ENCODE measurements at regions not wholly inside any gene's neighbourhood (a gene's known extent, or its start where the extent isn't known, plus 50 kb on each side); places are given as distances from the start of the nearest gene placed in this dataset.

- Histone ChIP-seq H3K36me3 (ENCODE audit: control insufficient read depth in 5 of 5, insufficient read depth in 5 of 5, low read length in 5 of 5) (no peaks in the 10 kb centered on the region), H3K4me1 (ENCODE audit: control insufficient read depth in 5 of 5, insufficient read depth in 5 of 5, low read length in 5 of 5) (no peaks in the 10 kb centered on the region), H3K9ac (ENCODE audit: low read length in 5 of 5) (no peak overlapping the region), H3K27ac (ENCODE audit: low read depth, low read length) (no peak overlapping the region), H3K9me3 (ENCODE audit: control insufficient read depth in 5 of 5, low read length in 5 of 5) (no peaks in the 10 kb centered on the region), H3K27me3 (ENCODE audit: control insufficient read depth in 5 of 5, insufficient read depth in 4 of 5, low read length in 5 of 5) (no peaks in the 10 kb centered on the region), H3K4me3 (ENCODE audit: low read depth in 1 of 5, low read length in 5 of 5) (no peak overlapping the region)
Measured at GRCh38 chr3:94512876-94513275, 450.0 kb downstream of the NSUN3 start.

- Histone ChIP-seq H3K27me3 (ENCODE audit: control insufficient read depth in 5 of 5, insufficient read depth in 4 of 5, low read length in 5 of 5) (no peaks in the 10 kb centered on the region), H3K4me1 (ENCODE audit: control insufficient read depth in 5 of 5, insufficient read depth in 5 of 5, low read length in 5 of 5) (no peaks in the 10 kb centered on the region), H3K9me3 (ENCODE audit: control insufficient read depth in 5 of 5, low read length in 5 of 5) (no peaks in the 10 kb centered on the region), H3K9ac (ENCODE audit: low read length in 5 of 5) (no peak overlapping the region), H3K36me3 (ENCODE audit: control insufficient read depth in 5 of 5, insufficient read depth in 5 of 5, low read length in 5 of 5) (no peaks in the 10 kb centered on the region), H3K27ac (ENCODE audit: low read depth, low read length) (no peak overlapping the region), H3K4me3 (ENCODE audit: low read depth in 1 of 5, low read length in 5 of 5) (no peak overlapping the region)
Measured at GRCh38 chr3:94513600-94513999, 450.7 kb downstream of the NSUN3 start.

GRCh38 chr3:94515983-94516382, 453.1 kb downstream of the NSUN3 start:
- no peak overlapping the region for H3K27ac ChIP-seq (ENCODE audit: low read depth, low read length)
- no peaks in the 10 kb centered on the region for H3K9me3 ChIP-seq (ENCODE audit: control insufficient read depth in 5 of 5, low read length in 5 of 5)
- no peak overlapping the region for H3K9ac ChIP-seq (ENCODE audit: low read length in 5 of 5)
- H3K36me3 ChIP-seq (ENCODE audit: control insufficient read depth in 5 of 5, insufficient read depth in 5 of 5, low read length in 5 of 5): no peaks in the 10 kb centered on the region
- H3K4me1 ChIP-seq (ENCODE audit: control insufficient read depth in 5 of 5, insufficient read depth in 5 of 5, low read length in 5 of 5): no peaks in the 10 kb centered on the region
- H3K27me3 ChIP-seq (ENCODE audit: control insufficient read depth in 5 of 5, insufficient read depth in 4 of 5, low read length in 5 of 5): no peaks in the 10 kb centered on the region
- no peak overlapping the region for H3K4me3 ChIP-seq (ENCODE audit: low read depth in 1 of 5, low read length in 5 of 5)

GRCh38 chr3:94520364-94520763, 457.5 kb downstream of the NSUN3 start:
- peaks cover 0 to 5% (median 0%) of the 10 kb centered on the region in 5 donors for H3K4me1 ChIP-seq (ENCODE audit: control insufficient read depth in 5 of 5, insufficient read depth in 5 of 5, low read length in 5 of 5)
- H3K4me3 ChIP-seq (ENCODE audit: low read depth in 1 of 5, low read length in 5 of 5): no peak overlapping the region
- H3K27me3 ChIP-seq (ENCODE audit: control insufficient read depth in 5 of 5, insufficient read depth in 4 of 5, low read length in 5 of 5): no peaks in the 10 kb centered on the region
- no peak overlapping the region for H3K27ac ChIP-seq (ENCODE audit: low read depth, low read length)
- H3K36me3 ChIP-seq (ENCODE audit: control insufficient read depth in 5 of 5, insufficient read depth in 5 of 5, low read length in 5 of 5): no peaks in the 10 kb centered on the region
- H3K9ac ChIP-seq (ENCODE audit: low read length in 5 of 5): no peak overlapping the region
- H3K9me3 ChIP-seq (ENCODE audit: control insufficient read depth in 5 of 5, low read length in 5 of 5): no peaks in the 10 kb centered on the region

DNA sequence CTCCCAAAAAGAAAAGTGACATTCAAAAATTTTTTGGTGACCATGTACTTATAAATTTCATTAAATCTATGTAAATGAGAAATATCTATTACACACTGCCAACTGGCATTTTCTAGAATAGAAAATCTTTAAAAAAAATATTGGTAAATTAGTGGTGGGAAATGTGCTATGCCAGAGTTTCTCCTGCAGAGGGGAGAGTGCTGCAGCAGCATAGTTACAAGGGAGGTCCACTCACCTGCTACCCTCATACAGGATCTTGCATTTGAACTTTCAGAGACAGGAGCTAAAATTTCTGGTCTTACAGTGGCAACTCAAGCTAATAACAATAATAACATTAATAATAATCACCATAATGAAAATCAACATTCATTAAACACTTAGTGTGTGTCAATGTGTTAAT, 459.6 kb downstream of the NSUN3 start:
- no peak overlapping the region for H3K4me3 ChIP-seq (ENCODE audit: low read depth in 1 of 5, low read length in 5 of 5)
- H3K9ac ChIP-seq (ENCODE audit: low read length in 5 of 5): no peak overlapping the region
- no peaks in the 10 kb centered on the region for H3K36me3 ChIP-seq (ENCODE audit: control insufficient read depth in 5 of 5, insufficient read depth in 5 of 5, low read length in 5 of 5)
- peaks cover 0 to 7% (median 0%) of the 10 kb centered on the region in 5 donors for H3K4me1 ChIP-seq (ENCODE audit: control insufficient read depth in 5 of 5, insufficient read depth in 5 of 5, low read length in 5 of 5)
- no peaks in the 10 kb centered on the region for H3K27me3 ChIP-seq (ENCODE audit: control insufficient read depth in 5 of 5, insufficient read depth in 4 of 5, low read length in 5 of 5)
- no peak overlapping the region for H3K27ac ChIP-seq (ENCODE audit: low read depth, low read length)
- H3K9me3 ChIP-seq (ENCODE audit: control insufficient read depth in 5 of 5, low read length in 5 of 5): no peaks in the 10 kb centered on the region

- no peaks in the 10 kb centered on the region for H3K27me3 ChIP-seq (ENCODE audit: control insufficient read depth in 5 of 5, insufficient read depth in 4 of 5, low read length in 5 of 5)
- no peaks in the 10 kb centered on the region for H3K9me3 ChIP-seq (ENCODE audit: control insufficient read depth in 5 of 5, low read length in 5 of 5)
- peaks cover 0 to 7% (median 0%) of the 10 kb centered on the region in 5 donors for H3K4me1 ChIP-seq (ENCODE audit: control insufficient read depth in 5 of 5, insufficient read depth in 5 of 5, low read length in 5 of 5)
- no peaks in the 10 kb centered on the region for H3K36me3 ChIP-seq (ENCODE audit: control insufficient read depth in 5 of 5, insufficient read depth in 5 of 5, low read length in 5 of 5)
- H3K4me3 ChIP-seq (ENCODE audit: low read depth in 1 of 5, low read length in 5 of 5): no peak overlapping the region
- no peak overlapping the region for H3K27ac ChIP-seq (ENCODE audit: low read depth, low read length)
- no peak overlapping the region for H3K9ac ChIP-seq (ENCODE audit: low read length in 5 of 5)
Measured at GRCh38 chr3:94524102-94524919, 461.4 kb downstream of the NSUN3 start.

DNA sequence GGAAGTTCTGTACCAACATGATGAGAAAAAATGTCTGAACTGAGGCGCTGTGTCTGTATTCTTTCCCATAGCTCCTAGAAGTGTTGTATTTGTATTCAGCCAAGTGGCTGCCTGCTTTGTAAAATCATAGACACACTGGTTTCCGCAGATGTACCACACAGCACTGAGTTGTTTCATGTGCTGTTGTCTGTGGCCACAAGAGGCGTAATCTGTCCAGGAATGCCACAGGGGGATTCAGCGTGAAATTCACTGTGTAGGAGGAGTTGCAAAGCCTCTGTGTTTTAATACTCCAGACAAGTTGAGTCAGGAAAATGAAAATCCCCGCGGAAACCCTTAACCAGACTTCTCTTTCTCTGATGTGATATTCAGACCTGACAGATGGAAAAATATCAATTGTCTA, 462.2 kb downstream of the NSUN3 start:
- Histone ChIP-seq H3K27ac (ENCODE audit: low read depth, low read length) (no peak overlapping the region), H3K4me3 (ENCODE audit: low read depth in 1 of 5, low read length in 5 of 5) (no peak overlapping the region), H3K4me1 (ENCODE audit: control insufficient read depth in 5 of 5, insufficient read depth in 5 of 5, low read length in 5 of 5) (peaks cover 0 to 7% (median 0%) of the 10 kb centered on the region in 5 donors), H3K36me3 (ENCODE audit: control insufficient read depth in 5 of 5, insufficient read depth in 5 of 5, low read length in 5 of 5) (no peaks in the 10 kb centered on the region), H3K27me3 (ENCODE audit: control insufficient read depth in 5 of 5, insufficient read depth in 4 of 5, low read length in 5 of 5) (no peaks in the 10 kb centered on the region), H3K9me3 (ENCODE audit: control insufficient read depth in 5 of 5, low read length in 5 of 5) (no peaks in the 10 kb centered on the region), H3K9ac (ENCODE audit: low read length in 5 of 5) (no peak overlapping the region)

DNA sequence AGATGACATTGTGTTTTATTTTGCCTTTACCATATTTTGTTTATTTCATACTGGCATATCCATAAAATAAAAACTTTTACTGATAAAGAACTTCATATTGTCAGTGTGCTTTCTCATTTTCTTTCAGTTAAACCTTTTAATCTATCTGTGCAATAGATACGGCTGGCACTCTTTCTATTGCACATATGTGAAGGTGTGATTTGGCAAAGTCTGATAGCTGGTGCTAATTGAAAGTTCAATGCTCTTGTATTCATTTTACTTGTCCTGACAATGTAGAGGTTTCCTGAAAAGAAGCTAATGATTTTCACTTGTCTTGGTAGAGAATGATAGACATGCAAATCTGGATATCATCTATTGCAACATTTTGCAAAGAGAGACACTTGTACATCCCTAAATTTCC, 467.0 kb downstream of the NSUN3 start:
- Histone ChIP-seq H3K9ac (ENCODE audit: low read length in 5 of 5) (no peak overlapping the region), H3K27me3 (ENCODE audit: control insufficient read depth in 5 of 5, insufficient read depth in 4 of 5, low read length in 5 of 5) (no peaks in the 10 kb centered on the region), H3K4me3 (ENCODE audit: low read depth in 1 of 5, low read length in 5 of 5) (no peak overlapping the region), H3K9me3 (ENCODE audit: control insufficient read depth in 5 of 5, low read length in 5 of 5) (no peaks in the 10 kb centered on the region), H3K27ac (ENCODE audit: low read depth, low read length) (no peak overlapping the region), H3K36me3 (ENCODE audit: control insufficient read depth in 5 of 5, insufficient read depth in 5 of 5, low read length in 5 of 5) (no peaks in the 10 kb centered on the region), H3K4me1 (ENCODE audit: control insufficient read depth in 5 of 5, insufficient read depth in 5 of 5, low read length in 5 of 5) (peaks cover 0 to 6% (median 0%) of the 10 kb centered on the region in 5 donors)

GRCh38 chr3:94532951-94533350, 470.1 kb downstream of the NSUN3 start:
- Histone ChIP-seq H3K9ac (ENCODE audit: low read length in 5 of 5) (no peak overlapping the region), H3K36me3 (ENCODE audit: control insufficient read depth in 5 of 5, insufficient read depth in 5 of 5, low read length in 5 of 5) (no peaks in the 10 kb centered on the region), H3K27ac (ENCODE audit: low read depth, low read length) (no peak overlapping the region), H3K9me3 (ENCODE audit: control insufficient read depth in 5 of 5, low read length in 5 of 5) (no peaks in the 10 kb centered on the region), H3K4me3 (ENCODE audit: low read depth in 1 of 5, low read length in 5 of 5) (no peak overlapping the region), H3K27me3 (ENCODE audit: control insufficient read depth in 5 of 5, insufficient read depth in 4 of 5, low read length in 5 of 5) (no peaks in the 10 kb centered on the region), H3K4me1 (ENCODE audit: control insufficient read depth in 5 of 5, insufficient read depth in 5 of 5, low read length in 5 of 5) (no peaks in the 10 kb centered on the region)

- Histone ChIP-seq H3K27me3 (ENCODE audit: control insufficient read depth in 5 of 5, insufficient read depth in 4 of 5, low read length in 5 of 5) (no peaks in the 10 kb centered on the region), H3K27ac (ENCODE audit: low read depth, low read length) (no peak overlapping the region), H3K9me3 (ENCODE audit: control insufficient read depth in 5 of 5, low read length in 5 of 5) (no peaks in the 10 kb centered on the region), H3K36me3 (ENCODE audit: control insufficient read depth in 5 of 5, insufficient read depth in 5 of 5, low read length in 5 of 5) (no peaks in the 10 kb centered on the region), H3K4me3 (ENCODE audit: low read depth in 1 of 5, low read length in 5 of 5) (no peak overlapping the region), H3K9ac (ENCODE audit: low read length in 5 of 5) (no peak overlapping the region), H3K4me1 (ENCODE audit: control insufficient read depth in 5 of 5, insufficient read depth in 5 of 5, low read length in 5 of 5) (no peaks in the 10 kb centered on the region)
Measured at GRCh38 chr3:94539937-94540336, 477.1 kb downstream of the NSUN3 start.

Data from subcutaneous abdominal adipose tissue (tissue), 5 donors.